ENCODE measurements at regions not wholly inside any gene's neighbourhood (a gene's known extent, or its start where the extent isn't known, plus 50 kb on each side); places are given as distances from the start of the nearest gene placed in this dataset.
"Not testable (repeated sequence)": the region's sequence is repeated elsewhere in the genome, so short reads cannot be mapped to it uniquely, and the experiment has no call there.

GRCh38 chr20:19841740-19842139, 83.7 kb downstream of the RIN2 start:
- no peak overlapping the region for H3K27ac ChIP-seq
- no peak for TF ChIP-seq ZFX (IDR thresholded peaks at IDR 0.05)
- TF ChIP-seq, protein P1, sequence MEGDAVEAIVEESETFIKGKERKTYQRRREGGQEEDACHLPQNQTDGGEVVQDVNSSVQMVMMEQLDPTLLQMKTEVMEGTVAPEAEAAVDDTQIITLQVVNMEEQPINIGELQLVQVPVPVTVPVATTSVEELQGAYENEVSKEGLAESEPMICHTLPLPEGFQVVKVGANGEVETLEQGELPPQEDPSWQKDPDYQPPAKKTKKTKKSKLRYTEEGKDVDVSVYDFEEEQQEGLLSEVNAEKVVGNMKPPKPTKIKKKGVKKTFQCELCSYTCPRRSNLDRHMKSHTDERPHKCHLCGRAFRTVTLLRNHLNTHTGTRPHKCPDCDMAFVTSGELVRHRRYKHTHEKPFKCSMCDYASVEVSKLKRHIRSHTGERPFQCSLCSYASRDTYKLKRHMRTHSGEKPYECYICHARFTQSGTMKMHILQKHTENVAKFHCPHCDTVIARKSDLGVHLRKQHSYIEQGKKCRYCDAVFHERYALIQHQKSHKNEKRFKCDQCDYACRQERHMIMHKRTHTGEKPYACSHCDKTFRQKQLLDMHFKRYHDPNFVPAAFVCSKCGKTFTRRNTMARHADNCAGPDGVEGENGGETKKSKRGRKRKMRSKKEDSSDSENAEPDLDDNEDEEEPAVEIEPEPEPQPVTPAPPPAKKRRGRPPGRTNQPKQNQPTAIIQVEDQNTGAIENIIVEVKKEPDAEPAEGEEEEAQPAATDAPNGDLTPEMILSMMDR (conservative IDR thresholded peaks at IDR 0.05): no peak

DNA sequence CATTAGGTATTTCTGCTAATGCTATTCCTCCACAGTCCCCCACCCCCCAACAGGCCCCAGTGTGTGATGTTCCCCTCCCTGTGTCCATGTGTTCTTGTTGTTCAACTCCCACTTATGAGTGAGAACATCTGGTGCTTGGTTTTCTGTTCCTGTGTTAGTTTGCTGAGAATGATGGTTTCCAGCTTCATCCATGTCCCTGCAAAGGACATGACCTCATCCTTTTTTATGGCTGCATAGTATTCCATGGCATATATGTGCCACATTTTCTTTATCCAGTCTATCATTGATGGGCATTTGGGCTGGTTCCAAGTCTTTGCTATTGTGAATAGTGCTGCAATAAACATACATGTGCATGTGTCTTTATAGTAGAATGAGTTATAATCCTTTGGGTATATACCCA, 86.8 kb downstream of the RIN2 start:
- not testable (repeated sequence) for H3K27ac ChIP-seq

DNA sequence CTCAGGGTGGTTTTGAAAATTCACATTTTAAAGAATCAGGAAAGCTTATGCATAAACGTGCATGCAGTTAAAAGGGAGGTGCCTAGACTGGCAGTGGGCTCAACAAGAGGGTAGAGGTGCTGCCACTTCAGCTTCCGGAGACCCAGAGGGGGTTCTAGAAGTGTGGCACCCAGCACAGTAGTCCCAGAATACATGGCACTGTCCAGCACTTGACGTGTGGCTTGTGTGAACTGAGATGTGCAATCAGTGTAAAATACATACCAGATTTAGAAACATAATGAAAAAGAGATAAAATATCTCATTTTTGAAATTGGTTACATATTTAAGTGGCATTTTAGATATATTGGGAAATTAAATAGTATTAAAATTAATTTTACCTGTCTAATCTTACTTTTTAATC, 89.3 kb downstream of the RIN2 start:
- TF ChIP-seq, protein P1 (conservative IDR thresholded peaks at IDR 0.05): no peak
- TF ChIP-seq ZFX (IDR thresholded peaks at IDR 0.05): no peak
- H3K27ac ChIP-seq: no peak overlapping the region

DNA sequence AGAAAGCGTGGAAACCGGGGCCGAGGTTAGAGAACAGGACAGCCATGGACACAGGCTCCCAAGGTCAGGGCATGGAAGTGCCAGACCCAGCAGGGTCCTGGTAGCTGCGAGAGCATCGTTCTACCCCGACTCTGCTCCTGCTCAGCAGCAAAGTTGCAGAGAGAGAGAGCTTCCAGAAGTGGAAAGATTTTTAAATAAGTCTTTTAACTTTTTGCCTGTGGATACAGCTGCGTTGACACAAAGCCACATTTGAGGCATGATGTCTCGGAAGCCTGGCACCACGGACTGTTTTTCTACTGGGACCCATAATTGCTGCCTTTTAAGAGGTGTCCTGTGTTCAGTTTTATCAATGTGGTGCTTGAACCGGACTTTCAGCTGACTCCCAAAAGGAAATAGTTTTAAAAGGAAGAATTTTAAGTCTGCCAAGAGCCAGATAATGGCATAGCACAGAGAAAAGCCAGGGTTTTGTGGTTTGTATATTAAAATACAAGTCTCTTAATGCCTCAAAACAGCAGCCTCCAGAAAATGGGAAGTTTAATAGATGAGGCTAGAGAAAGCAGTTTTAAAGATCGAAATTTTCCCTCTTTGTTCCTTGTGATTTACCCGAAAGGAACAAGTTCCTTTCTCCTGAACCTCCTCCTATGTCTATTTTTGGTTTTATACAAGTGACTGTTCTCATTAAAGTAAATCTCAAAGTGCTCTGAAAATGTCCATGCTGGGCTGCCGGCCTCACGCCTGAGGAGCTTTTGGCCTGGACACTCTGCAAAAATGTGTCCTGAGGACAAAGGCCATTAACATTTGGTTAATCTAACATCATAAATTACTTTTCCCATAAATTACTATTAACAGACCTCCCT, 91.5 kb downstream of the RIN2 start:
- H3K27ac ChIP-seq: no peak overlapping the region
- no peak for TF ChIP-seq ZFX (IDR thresholded peaks at IDR 0.05)
- TF ChIP-seq, protein P1 (conservative IDR thresholded peaks at IDR 0.05): no peak

- H3K27ac ChIP-seq: no peak overlapping the region
- TF ChIP-seq ZFX (IDR thresholded peaks at IDR 0.05): no peak
- TF ChIP-seq, protein P1 (conservative IDR thresholded peaks at IDR 0.05): no peak
Observed at GRCh38 chr20:19850198-19850533, 92.1 kb downstream of the RIN2 start.

DNA sequence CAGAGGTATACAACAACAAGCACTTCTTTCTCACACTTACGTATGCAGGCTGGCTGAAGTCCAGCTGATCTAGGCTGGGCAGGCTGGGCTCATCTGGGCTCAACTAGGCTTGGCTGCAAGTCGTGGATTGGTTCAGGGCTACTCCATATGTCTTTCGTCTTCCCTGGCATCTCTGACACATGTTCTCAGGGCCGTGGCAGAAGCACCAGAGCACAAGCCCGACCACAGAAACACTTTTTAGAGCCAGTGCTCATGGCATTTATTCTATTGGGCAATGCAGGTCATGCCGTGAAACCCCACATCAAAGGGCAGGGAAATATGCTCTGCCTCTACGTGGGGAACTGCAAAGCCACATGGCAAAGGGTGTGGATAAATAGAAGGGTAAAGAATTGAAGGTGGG, 93.8 kb downstream of the RIN2 start:
- H3K27ac ChIP-seq: no peak overlapping the region
- no peak for TF ChIP-seq ZFX (IDR thresholded peaks at IDR 0.05)
- TF ChIP-seq, protein P1 (conservative IDR thresholded peaks at IDR 0.05): no peak

DNA sequence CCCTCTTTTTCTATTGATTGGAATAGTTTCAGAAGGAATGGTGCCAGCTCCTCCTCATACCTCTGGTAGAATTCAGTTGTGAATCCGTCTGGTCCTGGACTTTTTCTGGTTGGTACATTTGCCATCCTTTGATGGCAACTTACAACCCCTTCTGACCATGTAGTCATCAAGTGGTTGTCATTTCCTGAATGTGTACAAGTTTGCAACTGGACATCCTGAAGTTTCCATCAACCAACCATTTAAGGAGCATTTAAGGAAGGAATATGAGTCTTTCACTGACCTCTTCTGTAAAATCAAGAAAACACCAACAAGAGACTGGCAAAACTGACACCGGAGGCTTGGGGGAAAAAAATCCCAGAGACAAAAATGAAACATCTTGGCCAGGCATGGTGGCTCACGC, 97.4 kb downstream of the RIN2 start:
- TF ChIP-seq, protein P1 (conservative IDR thresholded peaks at IDR 0.05): no peak
- no peak for TF ChIP-seq ZFX (IDR thresholded peaks at IDR 0.05)
- H3K27ac ChIP-seq: no peak overlapping the region
